IMR-90 (cell line): ENCODE measurements at regions not wholly inside any gene's neighbourhood (a gene's known extent, or its start where the extent isn't known, plus 50 kb on each side); places are given as distances from the start of the nearest gene placed in this dataset.

ENCODE experiments used
- ATAC-seq: fragments of 200-7000 bp; cut with Tn5 transposase; 2 replicates; pipeline ENCODE4 v1.9.1; 2020; ENCODE audit warnings: low read depth, mild to moderate bottlenecking, moderate library complexity
- BruUV-seq: library from RNA; stranded (reverse); fragments of 400-500 nt; replicated peaks from 2 replicates; lab custom pipeline; 2021; lab: Mats Ljungman, UMichigan
- CTCF ChIA-PET: fragments of 300-600 bp; formaldehyde crosslinking; extraction: SDS; loops from one replicate; lab custom pipeline; 2021; ENCODE audit warnings: antibody characterized with exemption; lab: Yijun Ruan, JAX
- POLR2A ChIA-PET: fragments of 300-600 bp; sonication (Branson Sonifier 250); formaldehyde crosslinking; loops from one replicate; lab custom pipeline; 2022; ENCODE audit warnings: antibody characterized with exemption; ENCODE audit not compliant: unreplicated experiment; lab: Charles Lee
- DNase-seq: peaks from one replicate; pipeline ENCODE4 v3.0.0; 2013
- H2AFZ ChIP-seq: replicated peaks from 2 replicates; pipeline ENCODE3; 2013; ENCODE audit warnings: low read length, mild to moderate bottlenecking; ENCODE audit not compliant: poor library complexity
- H2AK5ac ChIP-seq: 2 replicates; pipeline ENCODE4 v1.6.1; 2013; ENCODE audit warnings: low read depth, low read length, inconsistent platforms
- H2AK9ac ChIP-seq: replicated peaks from 2 replicates; pipeline ENCODE3; 2013; ENCODE audit warnings: mild to moderate bottlenecking, low read depth, low read length, moderate library complexity; ENCODE audit not compliant: poor library complexity
- H2BK120ac ChIP-seq: 2 replicates; pipeline ENCODE4 v1.6.1; 2013; ENCODE audit warnings: low read depth, low read length, inconsistent platforms
- H2BK15ac ChIP-seq: 3 replicates; pipeline ENCODE4 v1.6.1; 2013; ENCODE audit warnings: low read depth, low read length, inconsistent platforms
- H2BK20ac ChIP-seq: 2 replicates; pipeline ENCODE4 v1.6.1; 2013; ENCODE audit warnings: low read depth, mild to moderate bottlenecking, inconsistent platforms, low read length, moderate library complexity
- H2BK5ac ChIP-seq: 2 replicates; pipeline ENCODE4 v1.6.1; 2013; ENCODE audit warnings: mild to moderate bottlenecking, low read depth, low read length, inconsistent platforms; ENCODE audit not compliant: poor library complexity, severe bottlenecking
- H3K14ac ChIP-seq: replicated peaks from 2 replicates; pipeline ENCODE4 v1.6.1; 2013; ENCODE audit warnings: low read depth, low read length, inconsistent platforms
- H3K18ac ChIP-seq: 2 replicates; pipeline ENCODE4 v1.6.1; 2013; ENCODE audit warnings: low read depth, low read length, control low read depth
- H3K23ac ChIP-seq: 2 replicates; pipeline ENCODE4 v1.6.1; 2013; ENCODE audit warnings: low read depth, low read length, inconsistent platforms
- H3K27ac ChIP-seq: 2 replicates; pipeline ENCODE4 v1.5.1; 2013; ENCODE audit warnings: mild to moderate bottlenecking, control low read depth, low read length; ENCODE audit not compliant: insufficient read depth
- H3K27me3 ChIP-seq: 2 replicates; pipeline ENCODE4 v1.6.1; 2013; ENCODE audit warnings: low read length; ENCODE audit not compliant: control insufficient read depth, insufficient read depth
- H3K36me3 ChIP-seq: 2 replicates; pipeline ENCODE4 v1.6.1; 2013; ENCODE audit warnings: low read length, mixed read lengths; ENCODE audit not compliant: control insufficient read depth, insufficient read depth
- H3K4ac ChIP-seq: 2 replicates; pipeline ENCODE4 v1.6.1; 2013; ENCODE audit warnings: low read depth, low read length, inconsistent platforms
- H3K4me1 ChIP-seq: 2 replicates; pipeline ENCODE4 v1.6.1; 2013; ENCODE audit warnings: low read length, mixed read lengths; ENCODE audit not compliant: control insufficient read depth, insufficient read depth
- H3K4me2 ChIP-seq: 2 replicates; pipeline ENCODE4 v1.6.1; 2013; ENCODE audit warnings: low read depth, mild to moderate bottlenecking, control low read depth, low read length, moderate library complexity
- H3K4me3 ChIP-seq: 2 replicates; pipeline ENCODE4 v1.5.1; 2013; ENCODE audit warnings: low read depth, mild to moderate bottlenecking, control low read depth, low read length, moderate library complexity; ENCODE audit not compliant: insufficient read depth
- H3K56ac ChIP-seq: 2 replicates; pipeline ENCODE4 v1.6.1; 2013; ENCODE audit warnings: low read length, inconsistent platforms; ENCODE audit not compliant: insufficient read depth; ENCODE audit errors: extremely low read depth
- H3K79me1 ChIP-seq, 2 experiments: 2 replicates each; pipeline ENCODE4 v1.6.1; 2013; ENCODE audit warnings: low read length in 2 of 2, inconsistent platforms in 1 of 2, low read depth in 1 of 2
- H3K9ac ChIP-seq: 2 replicates; pipeline ENCODE4 v1.6.1; 2013; ENCODE audit warnings: low read depth, low read length, control low read depth
- H3K9me1 ChIP-seq: 2 replicates; pipeline ENCODE4 v1.6.1; 2013; ENCODE audit warnings: low read length, inconsistent platforms; ENCODE audit not compliant: insufficient read depth
- H3K9me3 ChIP-seq: 2 replicates; pipeline ENCODE4 v1.6.1; 2013; ENCODE audit warnings: low read length; ENCODE audit not compliant: control insufficient read depth, insufficient read depth
- H4K20me1 ChIP-seq: 2 replicates; pipeline ENCODE4 v1.6.1; 2013; ENCODE audit warnings: low read length, inconsistent platforms; ENCODE audit not compliant: insufficient read depth
- H4K5ac ChIP-seq: 2 replicates; pipeline ENCODE4 v1.6.1; 2013; ENCODE audit warnings: mild to moderate bottlenecking, low read depth, low read length, control low read depth
- H4K8ac ChIP-seq, 2 experiments: 2 replicates each; pipeline ENCODE4 v1.6.1; 2013; ENCODE audit warnings: low read depth in 2 of 2, low read length in 2 of 2, control low read depth in 1 of 2, inconsistent platforms in 1 of 2
- H4K91ac ChIP-seq: 2 replicates; pipeline ENCODE4 v1.6.1; 2013; ENCODE audit warnings: low read depth, low read length, inconsistent platforms; ENCODE audit not compliant: insufficient read depth
- BHLHE40 ChIP-seq: fragments of 150-350 bp; IDR thresholded peaks from 2 replicates; pipeline ENCODE4 v1.6.1; 2016; ENCODE audit warnings: mild to moderate bottlenecking, low read depth, low read length
- NFE2L2 ChIP-seq: fragments of 150-350 bp; IDR thresholded peaks from 2 replicates; pipeline ENCODE4 v1.6.1; 2016; ENCODE audit warnings: low read depth, mild to moderate bottlenecking, low read length
- WGBS, 2 experiments: methylation state at CpG; one replicate each; pipeline versions ENCODE4 v1.1.5 to v1.1.7; 2013; ENCODE audit warnings: missing lambda C conversion rate in 2 of 2; ENCODE audit not compliant: insufficient read length in 1 of 2; ENCODE audit errors: extremely low coverage in 2 of 2; 5-methylcytosine and 5-hydroxymethylcytosine counted together
- dilution Hi-C: fragments of 300-500 bp; cut with HindIII; formaldehyde crosslinking; loops from one replicate; pipeline ENCODE4 v1.14.3; 2018; ENCODE audit warnings: low sequenced_read_pairs; ENCODE audit not compliant: unreplicated experiment
- in situ Hi-C: fragments of 300-500 bp; cut with MboI; formaldehyde crosslinking; loops from 3 replicates; pipeline ENCODE4 v1.14.3; 2019; ENCODE audit warnings: low sequenced_read_pairs, inconsistent platforms, mixed read lengths
- intact Hi-C: fragments of 100-400 bp; cut with micrococcal nuclease; formaldehyde crosslinking; loops from 2 replicates; pipeline ENCODE4 v1.10.0; 2022
- TF ChIP-seq, protein P1 (sequence below): fragments of 150-350 bp; IDR thresholded peaks from 2 replicates; pipeline ENCODE4 v1.6.1; 2017; ENCODE audit warnings: mild to moderate bottlenecking, antibody characterized with exemption, low read length, low read depth
- TF ChIP-seq, protein P2 (sequence below): conservative IDR thresholded peaks from 2 replicates; pipeline ENCODE4 v1.5.1; 2012; ENCODE audit warnings: mild to moderate bottlenecking, low read depth, low read length, improper control_type of control experiment

DNA sequence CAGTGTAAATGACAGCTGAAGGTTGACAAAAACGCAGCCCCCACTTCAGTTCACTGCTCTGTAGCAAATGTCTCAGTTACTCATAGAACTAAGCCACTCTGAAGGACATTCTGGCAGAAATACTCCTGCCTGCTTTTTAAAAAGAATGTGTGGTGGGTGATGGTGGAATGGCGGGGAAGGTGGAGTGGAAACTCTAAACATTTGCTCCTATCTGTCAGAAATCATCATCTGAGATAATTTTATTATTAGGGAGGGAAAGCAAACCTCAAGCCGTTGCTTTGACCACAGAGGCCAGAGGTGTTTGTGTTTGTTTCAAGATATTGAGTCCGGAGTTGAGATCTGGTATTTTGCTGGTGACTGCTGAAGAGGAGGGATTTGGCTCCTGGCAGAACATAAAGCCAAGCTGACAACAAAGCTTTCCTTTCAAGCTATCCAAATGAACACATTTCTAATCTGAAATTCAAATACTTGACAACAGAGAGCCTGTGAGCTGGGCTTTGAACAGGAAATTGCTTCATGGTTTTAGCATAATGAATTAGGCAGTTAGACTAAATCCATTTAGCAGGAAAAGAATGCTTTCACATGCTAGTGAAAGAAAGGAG is 362.7 kb downstream of the CSNK1G3 start:
- WGBS, 2 experiments, result no CpG with 5 or more reads among the region's 4 CpGs
- no peaks in the 10 kb centered on the region for H3K27me3 ChIP-seq
- no peaks in the 10 kb centered on the region for H3K9me3 ChIP-seq
- H3K4me2 ChIP-seq, result 0 out of 2 replicates have a peak overlapping the region, but pooled peaks have one; percentile 61
- no peak overlapping the region for H3K14ac ChIP-seq
- H3K4ac ChIP-seq, result no peak overlapping the region
- BruUV-seq, result no TSS peak
- no peaks in the 10 kb centered on the region for H4K20me1 ChIP-seq
- dilution Hi-C loops (no loop called here), in situ Hi-C loops (no loop called here), intact Hi-C loops (no loop called here)
- POLR2A ChIA-PET, result no interaction called here
- no peak overlapping the region for H2BK20ac ChIP-seq
- no peak overlapping the region for H2AK5ac ChIP-seq
- peak overlapping the region; percentile 1; the same call in 1 of the 2 replicates for H2BK120ac ChIP-seq
- ATAC-seq (0 out of 2 replicates have a peak, but pooled peaks have one; percentile 35), DNase-seq (peak; percentile 12)
- H4K91ac ChIP-seq, result no peak overlapping the region
- no peak overlapping the region for H3K23ac ChIP-seq
- no peak overlapping the region for H3K27ac ChIP-seq
- no peak overlapping the region for H2AK9ac ChIP-seq
- H3K36me3 ChIP-seq, result no peaks in the 10 kb centered on the region
- peak overlapping the region in 1 of 2 experiments; percentile 2; a peak in 1 of 4 replicates for H4K8ac ChIP-seq
- H3K4me1 ChIP-seq, result no peaks in the 10 kb centered on the region; the same call in 1 of the 2 replicates
- H3K56ac ChIP-seq, result no peak overlapping the region
- no peak overlapping the region for H2BK5ac ChIP-seq
- H4K5ac ChIP-seq, result no peak overlapping the region
- H3K9ac ChIP-seq, result no peak overlapping the region
- TF ChIP-seq, protein P1, sequence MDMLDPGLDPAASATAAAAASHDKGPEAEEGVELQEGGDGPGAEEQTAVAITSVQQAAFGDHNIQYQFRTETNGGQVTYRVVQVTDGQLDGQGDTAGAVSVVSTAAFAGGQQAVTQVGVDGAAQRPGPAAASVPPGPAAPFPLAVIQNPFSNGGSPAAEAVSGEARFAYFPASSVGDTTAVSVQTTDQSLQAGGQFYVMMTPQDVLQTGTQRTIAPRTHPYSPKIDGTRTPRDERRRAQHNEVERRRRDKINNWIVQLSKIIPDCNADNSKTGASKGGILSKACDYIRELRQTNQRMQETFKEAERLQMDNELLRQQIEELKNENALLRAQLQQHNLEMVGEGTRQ, result no peak
- TF ChIP-seq NFE2L2 (no peak), BHLHE40 (no peak)
- TF ChIP-seq, protein P2, sequence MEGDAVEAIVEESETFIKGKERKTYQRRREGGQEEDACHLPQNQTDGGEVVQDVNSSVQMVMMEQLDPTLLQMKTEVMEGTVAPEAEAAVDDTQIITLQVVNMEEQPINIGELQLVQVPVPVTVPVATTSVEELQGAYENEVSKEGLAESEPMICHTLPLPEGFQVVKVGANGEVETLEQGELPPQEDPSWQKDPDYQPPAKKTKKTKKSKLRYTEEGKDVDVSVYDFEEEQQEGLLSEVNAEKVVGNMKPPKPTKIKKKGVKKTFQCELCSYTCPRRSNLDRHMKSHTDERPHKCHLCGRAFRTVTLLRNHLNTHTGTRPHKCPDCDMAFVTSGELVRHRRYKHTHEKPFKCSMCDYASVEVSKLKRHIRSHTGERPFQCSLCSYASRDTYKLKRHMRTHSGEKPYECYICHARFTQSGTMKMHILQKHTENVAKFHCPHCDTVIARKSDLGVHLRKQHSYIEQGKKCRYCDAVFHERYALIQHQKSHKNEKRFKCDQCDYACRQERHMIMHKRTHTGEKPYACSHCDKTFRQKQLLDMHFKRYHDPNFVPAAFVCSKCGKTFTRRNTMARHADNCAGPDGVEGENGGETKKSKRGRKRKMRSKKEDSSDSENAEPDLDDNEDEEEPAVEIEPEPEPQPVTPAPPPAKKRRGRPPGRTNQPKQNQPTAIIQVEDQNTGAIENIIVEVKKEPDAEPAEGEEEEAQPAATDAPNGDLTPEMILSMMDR, result no peak
- 0 out of 3 replicates have a peak overlapping the region, but pooled peaks have one; percentile 1 for H2BK15ac ChIP-seq
- H3K79me1 ChIP-seq, result no peaks in the 10 kb centered on the region
- H2AFZ ChIP-seq, result no peak overlapping the region
- H3K9me1 ChIP-seq, result no peaks in the 10 kb centered on the region
- no peak overlapping the region for H3K4me3 ChIP-seq
- H3K18ac ChIP-seq, result no peak overlapping the region
- CTCF ChIA-PET, result interaction anchor here (0.6 kb wide), 1 partner anchor 264 kb away, joined by 3 read pairs; no protein-coding TSS in a partner anchor
